ELF-1 (cell line): ENCODE measurements at regions not wholly inside any gene's neighbourhood (a gene's known extent, or its start where the extent isn't known, plus 50 kb on each side); places are given as distances from the start of the nearest gene placed in this dataset.

ENCODE experiments used
- DNase-seq: peaks from one replicate; pipeline ENCODE4 v3.0.0-alpha.2; 2016; ENCODE audit warnings: low read depth, low spot score

GRCh38 chr7:45350896-45351295 lies 193.3 kb downstream of the RAMP3 start:
- no peak for DNase-seq

GRCh38 chr7:45358287-45358686 lies 200.7 kb downstream of the RAMP3 start:
- no peak for DNase-seq

- no peak for DNase-seq
Observed at GRCh38 chr7:45359250-45359649, 201.7 kb downstream of the RAMP3 start.

DNA sequence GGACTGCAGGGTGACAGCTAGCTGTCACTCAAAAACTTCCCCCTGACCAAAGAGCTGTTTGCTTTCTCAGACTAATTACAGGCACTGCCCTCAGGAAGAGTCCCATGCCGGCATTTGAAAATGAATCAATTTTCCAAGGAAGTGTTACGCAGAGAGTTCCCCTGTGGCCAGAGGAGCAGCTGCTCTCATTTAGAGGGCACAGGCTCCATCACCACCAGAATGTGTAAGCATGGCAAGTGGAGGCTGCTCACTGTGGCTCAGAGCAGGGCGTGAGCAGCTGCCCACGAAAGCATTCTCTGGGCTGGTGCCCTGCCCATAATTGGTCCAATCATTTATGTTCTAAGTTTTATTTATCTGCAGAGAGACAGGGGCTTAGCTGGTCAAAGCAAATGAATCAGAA lies 202.2 kb downstream of the RAMP3 start:
- DNase-seq: peak; percentile 33

GRCh38 chr7:45363669-45364068 lies 206.1 kb downstream of the RAMP3 start:
- peak; percentile 59 for DNase-seq

GRCh38 chr7:45365341-45365740 lies 207.8 kb downstream of the RAMP3 start:
- no peak for DNase-seq

- DNase-seq: no peak
Observed at GRCh38 chr7:45366475-45366874, 207.7 kb upstream of the ADCY1 start.

DNA sequence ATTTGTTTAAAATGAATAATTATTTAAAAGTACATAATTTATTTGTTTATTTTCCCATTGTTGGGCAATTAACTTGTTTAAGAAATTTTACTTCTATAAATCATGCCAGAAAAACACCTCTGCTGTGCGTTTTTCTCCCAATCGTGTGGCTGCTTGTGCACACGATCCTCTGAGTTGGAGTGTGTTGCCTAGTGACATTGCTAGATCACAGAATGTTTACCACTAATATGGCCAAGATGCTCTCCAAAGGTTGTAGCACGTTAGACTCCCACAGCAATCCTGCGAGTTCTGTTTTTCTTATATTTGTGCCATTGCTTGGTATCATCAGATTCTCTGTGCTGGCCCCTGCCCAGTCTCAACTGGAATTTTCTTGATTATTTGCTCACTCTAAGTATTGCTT lies 207.1 kb upstream of the ADCY1 start:
- no peak for DNase-seq

DNA sequence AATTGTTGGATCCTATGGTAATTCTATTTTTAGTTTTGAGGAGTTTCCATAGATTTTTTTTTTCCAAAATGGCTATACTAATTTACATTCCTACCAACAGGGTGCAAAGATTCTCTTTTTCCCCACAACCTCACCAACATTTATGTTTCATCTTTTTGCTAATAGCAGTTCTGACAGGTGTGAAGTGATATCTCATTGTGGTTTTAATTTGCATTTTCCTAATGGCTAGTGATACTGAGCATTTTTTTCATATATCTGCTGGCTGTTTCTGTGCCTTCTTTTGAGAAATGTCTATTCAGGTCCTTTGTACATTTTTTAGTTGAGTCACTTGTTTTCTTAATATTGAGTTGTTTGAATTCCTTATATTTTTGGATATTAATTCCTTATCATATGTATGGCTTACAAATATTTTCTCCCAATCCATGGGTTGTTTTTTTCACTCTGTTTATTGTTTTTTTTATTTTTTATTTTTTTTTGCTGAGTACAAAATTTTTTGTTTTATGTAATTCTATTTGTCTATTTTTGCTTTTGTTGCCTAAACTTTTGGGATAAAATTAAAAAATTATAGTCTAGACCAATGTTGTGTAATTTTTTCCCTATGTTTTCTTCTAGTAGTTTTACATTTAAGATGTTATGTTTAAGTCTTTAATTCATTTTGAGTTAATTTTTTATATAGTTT lies 205.9 kb upstream of the ADCY1 start:
- no peak for DNase-seq

- no peak for DNase-seq
Observed at GRCh38 chr7:45384499-45384898, 189.7 kb upstream of the ADCY1 start.

- no peak for DNase-seq
Observed at GRCh38 chr7:45387837-45388236, 186.3 kb upstream of the ADCY1 start.

GRCh38 chr7:45389073-45389872 lies 184.9 kb upstream of the ADCY1 start:
- DNase-seq: no peak

GRCh38 chr7:45390180-45390579 lies 184.0 kb upstream of the ADCY1 start:
- DNase-seq: no peak

GRCh38 chr7:45390731-45391130 lies 183.4 kb upstream of the ADCY1 start:
- no peak for DNase-seq

DNA sequence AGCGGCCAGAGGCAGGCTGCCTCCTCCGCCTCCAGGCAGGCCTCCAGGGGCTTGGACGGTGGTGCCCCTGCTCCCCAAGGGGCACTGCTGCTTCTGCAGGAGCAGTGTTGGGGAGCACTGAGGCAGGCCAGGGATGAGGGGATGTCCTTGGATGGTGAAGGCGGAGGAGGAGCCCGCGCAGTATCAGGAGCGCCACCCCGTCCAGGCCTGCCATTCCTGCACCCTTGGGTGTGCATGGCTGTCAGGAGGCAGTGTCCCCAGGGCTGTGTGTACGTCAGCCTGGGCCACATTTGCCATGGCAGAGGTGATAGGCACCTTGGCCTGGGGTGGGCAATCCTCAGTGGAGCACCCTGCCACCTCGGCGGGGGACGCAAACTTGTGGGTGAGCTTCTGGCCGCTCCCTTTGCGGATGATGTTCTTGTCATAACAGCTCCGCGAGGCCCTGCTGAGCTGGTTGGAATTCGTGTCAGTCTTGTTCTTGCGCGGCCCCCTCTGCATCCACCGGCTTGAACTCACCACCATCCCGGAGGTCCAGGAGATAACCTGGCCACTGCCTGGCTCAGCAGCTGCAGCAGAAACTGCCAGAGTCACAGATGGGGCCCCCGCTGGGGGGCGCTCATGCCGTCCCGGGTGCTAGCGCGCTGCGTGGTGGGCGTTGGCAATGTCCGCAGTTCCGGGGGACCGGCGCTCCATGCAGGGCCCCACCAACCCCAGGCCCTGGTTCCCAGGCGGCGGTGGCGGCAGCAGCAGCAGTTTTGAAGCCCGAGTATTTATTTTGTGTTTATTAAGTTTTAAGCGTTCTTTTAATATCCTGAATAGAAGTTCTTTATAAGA lies 182.3 kb upstream of the ADCY1 start:
- no peak for DNase-seq

DNA sequence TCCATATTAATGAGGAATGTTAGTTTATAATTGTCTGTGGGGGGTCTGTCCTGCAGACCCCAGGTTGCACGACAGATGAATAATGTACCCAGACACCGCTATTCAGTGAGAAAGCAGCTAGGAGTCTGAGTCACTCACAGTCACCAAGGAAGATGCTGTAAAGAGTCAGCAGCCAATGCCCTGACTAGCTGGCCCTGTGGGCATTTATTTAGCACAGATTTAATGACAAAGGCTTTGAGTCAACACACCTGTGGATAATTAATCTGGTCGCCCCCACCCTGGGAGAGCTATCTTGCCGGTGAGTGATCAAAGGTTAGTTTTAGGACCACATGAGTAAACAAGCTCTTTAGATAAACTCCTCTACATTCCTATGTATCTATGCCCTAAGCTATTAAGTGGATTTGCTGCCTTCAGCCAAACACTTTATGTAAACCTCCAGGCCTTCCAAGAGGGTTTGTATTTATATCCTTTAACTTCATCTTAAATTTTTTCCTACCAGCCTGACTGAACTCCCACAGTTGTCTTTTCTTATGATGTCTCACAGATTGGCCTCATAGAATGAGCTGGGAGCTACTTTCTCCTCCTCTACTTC lies 180.0 kb upstream of the ADCY1 start:
- DNase-seq: no peak

DNA sequence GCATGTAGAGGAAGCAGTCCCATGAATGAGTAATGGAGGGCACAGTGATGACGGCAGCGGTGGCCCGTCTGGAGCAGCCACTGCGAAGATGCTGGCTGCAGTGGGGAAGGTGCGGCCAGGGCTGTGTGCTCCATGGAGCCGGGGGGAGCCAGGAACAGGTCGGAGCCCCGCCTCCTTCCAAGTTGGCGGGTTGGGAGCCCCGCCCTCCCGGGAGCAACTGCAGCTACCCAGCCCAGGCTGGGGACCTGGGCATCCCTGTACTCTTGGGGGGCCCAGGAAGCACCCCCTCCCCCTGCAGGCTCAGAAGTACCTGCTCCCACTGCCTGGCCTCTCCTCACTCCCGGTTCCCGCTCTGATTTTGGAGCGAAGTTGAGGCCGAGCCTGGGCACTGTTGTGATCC lies 175.1 kb upstream of the ADCY1 start:
- no peak for DNase-seq

- DNase-seq: no peak
Observed at GRCh38 chr7:45400680-45401079, 173.5 kb upstream of the ADCY1 start.

GRCh38 chr7:45401155-45401554 lies 173.0 kb upstream of the ADCY1 start:
- no peak for DNase-seq

DNA sequence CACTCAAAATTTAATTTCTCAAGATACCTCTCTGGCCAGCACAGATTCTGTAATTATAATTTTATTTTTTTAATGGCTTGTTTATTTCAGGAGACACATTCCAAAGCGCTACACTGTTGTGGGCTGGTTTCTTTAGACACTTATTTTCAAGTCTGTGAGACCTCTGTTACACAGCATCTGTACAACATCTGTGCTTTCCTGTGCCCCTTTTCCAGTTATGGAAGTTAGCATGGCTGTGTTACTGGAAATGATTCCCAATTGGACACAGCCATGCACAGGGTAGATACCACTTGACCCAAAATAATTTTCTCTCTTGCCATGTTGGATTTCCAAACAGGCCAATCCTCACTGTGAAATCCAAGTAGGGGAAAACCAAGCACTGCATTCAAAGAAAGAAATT lies 172.3 kb upstream of the ADCY1 start:
- no peak for DNase-seq

- DNase-seq: no peak
Observed at GRCh38 chr7:45402480-45403218, 171.5 kb upstream of the ADCY1 start.
